GM23338 (cell line): ENCODE measurements at regions not wholly inside any gene's neighbourhood (a gene's known extent, or its start where the extent isn't known, plus 50 kb on each side); places are given as distances from the start of the nearest gene placed in this dataset.

Experiments
- ATAC-seq: fragments of 200-7000 bp; cut with Tn5 transposase; 3 replicates; pipeline ENCODE4 v1.9.1; 2020
- DNase-seq: peaks from one replicate; pipeline ENCODE4 v3.0.0-alpha.2; 2015; ENCODE audit warnings: low spot score
- H2AFZ ChIP-seq: fragments of 200-600 bp; sonication (generic); 2 replicates; pipeline ENCODE4 v1.8.0; 2016; ENCODE audit warnings: antibody characterized with exemption, mild to moderate bottlenecking, moderate library complexity
- H3F3A ChIP-seq: fragments of 200-600 bp; sonication (generic); replicated peaks from 2 replicates; pipeline ENCODE4 v1.8.0; 2017; ENCODE audit warnings: antibody characterized with exemption, mixed run types, low read depth
- H3K27ac ChIP-seq: fragments of 200-600 bp; sonication (generic); 2 replicates; pipeline ENCODE4 v1.6.1; 2016; ENCODE audit warnings: low read depth
- H3K27me3 ChIP-seq: fragments of 200-600 bp; sonication (generic); 2 replicates; pipeline ENCODE4 v1.8.0; 2016; ENCODE audit warnings: mild to moderate bottlenecking, mixed run types, moderate library complexity; ENCODE audit not compliant: insufficient read depth
- H3K36me3 ChIP-seq: fragments of 200-600 bp; sonication (generic); 2 replicates; pipeline ENCODE4 v1.8.0; 2016; ENCODE audit warnings: mild to moderate bottlenecking; ENCODE audit not compliant: insufficient read depth
- H3K4me1 ChIP-seq: fragments of 200-600 bp; sonication (generic); 2 replicates; pipeline ENCODE4 v1.8.0; 2016; ENCODE audit warnings: mild to moderate bottlenecking, moderate library complexity; ENCODE audit not compliant: insufficient read depth
- H3K4me2 ChIP-seq: fragments of 200-600 bp; sonication (generic); 2 replicates; pipeline ENCODE4 v1.7.1; 2017; ENCODE audit warnings: mixed run types
- H3K4me3 ChIP-seq: fragments of 200-600 bp; sonication (generic); 2 replicates; pipeline ENCODE4 v1.6.1; 2016; ENCODE audit warnings: mixed run types
- H3K79me2 ChIP-seq: fragments of 200-600 bp; sonication (generic); replicated peaks from 2 replicates; pipeline ENCODE4 v1.8.0; 2017; ENCODE audit warnings: mild to moderate bottlenecking; ENCODE audit not compliant: insufficient read depth
- H3K9me2 ChIP-seq: fragments of 200-600 bp; sonication (generic); 2 replicates; pipeline ENCODE4 v1.8.0; 2017; ENCODE audit not compliant: insufficient read depth
- H4K20me1 ChIP-seq: fragments of 200-600 bp; sonication (generic); replicated peaks from 2 replicates; pipeline ENCODE4 v1.8.0; 2017; ENCODE audit warnings: mild to moderate bottlenecking; ENCODE audit not compliant: insufficient read depth
- H3K27ac Mint-ChIP-seq: 2 replicates; pipeline ENCODE4 v1.8.0; 2020; ENCODE audit warnings: inconsistent platforms, mild to moderate bottlenecking, moderate library complexity, mixed read lengths
- H3K27me3 Mint-ChIP-seq: 3 replicates; pipeline ENCODE4 v1.8.0; 2022; ENCODE audit warnings: low read depth, mild to moderate bottlenecking, moderate library complexity, mixed read lengths, inconsistent platforms; ENCODE audit not compliant: insufficient read depth, poor library complexity
- H3K36me3 Mint-ChIP-seq: 3 replicates; pipeline ENCODE4 v1.8.0; 2021; ENCODE audit warnings: low read depth, mild to moderate bottlenecking, inconsistent platforms, moderate library complexity, mixed read lengths
- H3K4me1 Mint-ChIP-seq: 3 replicates; pipeline ENCODE4 v1.8.0; 2020; ENCODE audit warnings: mild to moderate bottlenecking, inconsistent platforms, mixed read lengths
- H3K4me3 Mint-ChIP-seq: 3 replicates; pipeline ENCODE4 v1.8.0; 2021; ENCODE audit warnings: moderate library complexity, mild to moderate bottlenecking, inconsistent platforms, mixed read lengths
- H3K9me3 Mint-ChIP-seq: 3 replicates; pipeline ENCODE4 v1.8.0; 2020; ENCODE audit warnings: moderate library complexity, mild to moderate bottlenecking, inconsistent platforms, mixed read lengths
- CREB1 ChIP-seq: fragments of 250-450 bp; sonication (Bioruptor Pico); IDR thresholded peaks from 2 replicates; pipeline ENCODE4 v1.5.0; 2020; ENCODE audit warnings: low read depth, mild to moderate bottlenecking, moderate library complexity
- EZH2phosphoT487 ChIP-seq: fragments of 200-600 bp; sonication (generic); IDR thresholded peaks from one replicate; pipeline ENCODE4 v1.8.1; 2018; ENCODE audit warnings: antibody characterized with exemption; ENCODE audit not compliant: unreplicated experiment
- JUNB ChIP-seq: IDR thresholded peaks from one replicate; pipeline ENCODE4 v1.6.1; 2016; ENCODE audit warnings: antibody characterized with exemption; ENCODE audit not compliant: unreplicated experiment
- REST ChIP-seq: IDR thresholded peaks from one replicate; pipeline ENCODE4 v1.6.1; 2018; ENCODE audit warnings: antibody characterized with exemption; ENCODE audit not compliant: unreplicated experiment
- STAT1 ChIP-seq: IDR thresholded peaks from one replicate; pipeline ENCODE4 v1.6.1; 2016; ENCODE audit warnings: antibody characterized with exemption; ENCODE audit not compliant: unreplicated experiment
- ZNF331 ChIP-seq: fragments of 250-450 bp; sonication (Bioruptor Pico); IDR thresholded peaks from 2 replicates; pipeline ENCODE4 v1.5.0; 2020; ENCODE audit warnings: low read depth, mild to moderate bottlenecking, moderate library complexity
- TF ChIP-seq, protein P1 (sequence below): IDR thresholded peaks from 2 replicates; pipeline ENCODE4 v1.6.1; 2016; ENCODE audit warnings: antibody characterized with exemption
- TF ChIP-seq, protein P2 (sequence below): fragments of 250-450 bp; sonication (Bioruptor Pico); IDR thresholded peaks from 2 replicates; pipeline ENCODE4 v1.5.0; 2020; ENCODE audit warnings: mild to moderate bottlenecking, moderate library complexity

GRCh38 chr10:128551475-128551874, 425.3 kb upstream of the MKI67 start:
- peaks cover 4% of the 10 kb centered on the region for H3K4me1 Mint-ChIP-seq
- Histone ChIP-seq H3K4me2 (no peak overlapping the region), H3F3A (no peaks in the 10 kb centered on the region), H3K79me2 (no peaks in the 10 kb centered on the region), H4K20me1 (no peaks in the 10 kb centered on the region), H3K27ac (no peak overlapping the region), H3K9me2 (0 out of 2 replicates have a peak, but pooled peaks cover 5% of the 10 kb centered on the region), H2AFZ (no peak overlapping the region), H3K36me3 (no peaks in the 10 kb centered on the region), H3K4me1 (no peaks in the 10 kb centered on the region), H3K27me3 (no peaks in the 10 kb centered on the region), H3K4me3 (no peak overlapping the region)
- H3K27ac Mint-ChIP-seq, result no peak overlapping the region
- TF ChIP-seq ZNF331 (no peak), EZH2phosphoT487 (no peak), STAT1 (no peak), JUNB (no peak), CREB1 (CRISPR knock-in tag) (no peak), REST (no peak)
- TF ChIP-seq, protein P1, sequence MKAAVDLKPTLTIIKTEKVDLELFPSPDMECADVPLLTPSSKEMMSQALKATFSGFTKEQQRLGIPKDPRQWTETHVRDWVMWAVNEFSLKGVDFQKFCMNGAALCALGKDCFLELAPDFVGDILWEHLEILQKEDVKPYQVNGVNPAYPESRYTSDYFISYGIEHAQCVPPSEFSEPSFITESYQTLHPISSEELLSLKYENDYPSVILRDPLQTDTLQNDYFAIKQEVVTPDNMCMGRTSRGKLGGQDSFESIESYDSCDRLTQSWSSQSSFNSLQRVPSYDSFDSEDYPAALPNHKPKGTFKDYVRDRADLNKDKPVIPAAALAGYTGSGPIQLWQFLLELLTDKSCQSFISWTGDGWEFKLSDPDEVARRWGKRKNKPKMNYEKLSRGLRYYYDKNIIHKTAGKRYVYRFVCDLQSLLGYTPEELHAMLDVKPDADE, result no peak
- TF ChIP-seq, protein P2, sequence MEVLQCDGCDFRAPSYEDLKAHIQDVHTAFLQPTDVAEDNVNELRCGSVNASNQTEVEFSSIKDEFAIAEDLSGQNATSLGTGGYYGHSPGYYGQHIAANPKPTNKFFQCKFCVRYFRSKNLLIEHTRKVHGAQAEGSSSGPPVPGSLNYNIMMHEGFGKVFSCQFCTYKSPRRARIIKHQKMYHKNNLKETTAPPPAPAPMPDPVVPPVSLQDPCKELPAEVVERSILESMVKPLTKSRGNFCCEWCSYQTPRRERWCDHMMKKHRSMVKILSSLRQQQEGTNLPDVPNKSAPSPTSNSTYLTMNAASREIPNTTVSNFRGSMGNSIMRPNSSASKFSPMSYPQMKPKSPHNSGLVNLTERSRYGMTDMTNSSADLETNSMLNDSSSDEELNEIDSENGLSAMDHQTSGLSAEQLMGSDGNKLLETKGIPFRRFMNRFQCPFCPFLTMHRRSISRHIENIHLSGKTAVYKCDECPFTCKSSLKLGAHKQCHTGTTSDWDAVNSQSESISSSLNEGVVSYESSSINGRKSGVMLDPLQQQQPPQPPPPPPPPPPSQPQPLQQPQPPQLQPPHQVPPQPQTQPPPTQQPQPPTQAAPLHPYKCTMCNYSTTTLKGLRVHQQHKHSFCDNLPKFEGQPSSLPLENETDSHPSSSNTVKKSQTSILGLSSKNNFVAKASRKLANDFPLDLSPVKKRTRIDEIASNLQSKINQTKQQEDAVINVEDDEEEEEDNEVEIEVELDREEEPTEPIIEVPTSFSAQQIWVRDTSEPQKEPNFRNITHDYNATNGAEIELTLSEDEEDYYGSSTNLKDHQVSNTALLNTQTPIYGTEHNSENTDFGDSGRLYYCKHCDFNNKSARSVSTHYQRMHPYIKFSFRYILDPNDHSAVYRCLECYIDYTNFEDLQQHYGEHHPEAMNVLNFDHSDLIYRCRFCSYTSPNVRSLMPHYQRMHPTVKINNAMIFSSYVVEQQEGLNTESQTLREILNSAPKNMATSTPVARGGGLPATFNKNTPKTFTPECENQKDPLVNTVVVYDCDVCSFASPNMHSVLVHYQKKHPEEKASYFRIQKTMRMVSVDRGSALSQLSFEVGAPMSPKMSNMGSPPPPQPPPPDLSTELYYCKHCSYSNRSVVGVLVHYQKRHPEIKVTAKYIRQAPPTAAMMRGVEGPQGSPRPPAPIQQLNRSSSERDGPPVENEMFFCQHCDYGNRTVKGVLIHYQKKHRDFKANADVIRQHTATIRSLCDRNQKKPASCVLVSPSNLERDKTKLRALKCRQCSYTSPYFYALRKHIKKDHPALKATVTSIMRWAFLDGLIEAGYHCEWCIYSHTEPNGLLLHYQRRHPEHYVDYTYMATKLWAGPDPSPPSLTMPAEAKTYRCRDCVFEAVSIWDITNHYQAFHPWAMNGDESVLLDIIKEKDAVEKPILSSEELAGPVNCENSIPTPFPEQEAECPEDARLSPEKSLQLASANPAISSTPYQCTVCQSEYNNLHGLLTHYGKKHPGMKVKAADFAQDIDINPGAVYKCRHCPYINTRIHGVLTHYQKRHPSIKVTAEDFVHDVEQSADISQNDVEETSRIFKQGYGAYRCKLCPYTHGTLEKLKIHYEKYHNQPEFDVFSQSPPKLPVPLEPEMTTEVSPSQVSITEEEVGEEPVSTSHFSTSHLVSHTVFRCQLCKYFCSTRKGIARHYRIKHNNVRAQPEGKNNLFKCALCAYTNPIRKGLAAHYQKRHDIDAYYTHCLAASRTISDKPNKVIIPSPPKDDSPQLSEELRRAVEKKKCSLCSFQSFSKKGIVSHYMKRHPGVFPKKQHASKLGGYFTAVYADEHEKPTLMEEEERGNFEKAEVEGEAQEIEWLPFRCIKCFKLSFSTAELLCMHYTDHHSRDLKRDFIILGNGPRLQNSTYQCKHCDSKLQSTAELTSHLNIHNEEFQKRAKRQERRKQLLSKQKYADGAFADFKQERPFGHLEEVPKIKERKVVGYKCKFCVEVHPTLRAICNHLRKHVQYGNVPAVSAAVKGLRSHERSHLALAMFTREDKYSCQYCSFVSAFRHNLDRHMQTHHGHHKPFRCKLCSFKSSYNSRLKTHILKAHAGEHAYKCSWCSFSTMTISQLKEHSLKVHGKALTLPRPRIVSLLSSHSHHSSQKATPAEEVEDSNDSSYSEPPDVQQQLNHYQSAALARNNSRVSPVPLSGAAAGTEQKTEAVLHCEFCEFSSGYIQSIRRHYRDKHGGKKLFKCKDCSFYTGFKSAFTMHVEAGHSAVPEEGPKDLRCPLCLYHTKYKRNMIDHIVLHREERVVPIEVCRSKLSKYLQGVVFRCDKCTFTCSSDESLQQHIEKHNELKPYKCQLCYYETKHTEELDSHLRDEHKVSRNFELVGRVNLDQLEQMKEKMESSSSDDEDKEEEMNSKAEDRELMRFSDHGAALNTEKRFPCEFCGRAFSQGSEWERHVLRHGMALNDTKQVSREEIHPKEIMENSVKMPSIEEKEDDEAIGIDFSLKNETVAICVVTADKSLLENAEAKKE, result no peak
- no peak overlapping the region for H3K4me3 Mint-ChIP-seq
- peaks cover 5% of the 10 kb centered on the region for H3K27me3 Mint-ChIP-seq
- DNase-seq (no peak), ATAC-seq (no peak)
- peaks cover 22% of the 10 kb centered on the region; the same call in 1 of the 3 replicates for H3K36me3 Mint-ChIP-seq
- H3K9me3 Mint-ChIP-seq, result peaks cover 11% of the 10 kb centered on the region; the same call in 2 of the 3 replicates
